HCT116 (cell line): ENCODE measurements at regions not wholly inside any gene's neighbourhood (a gene's known extent, or its start where the extent isn't known, plus 50 kb on each side); places are given as distances from the start of the nearest gene placed in this dataset.

Experiments used
- ATF3 ChIP-seq: IDR thresholded peaks from 2 replicates; pipeline ENCODE4 v1.6.1; 2012
- CTCF ChIP-seq, 3 experiments: fragments of 200-600 bp in 1 of 3; sonication (generic) in 1 of 3; IDR thresholded peaks in 2 of 3; conservative IDR thresholded peaks in 1 of 3; 2 replicates each; pipeline ENCODE4 v1.5.1; 2012 to 2017; ENCODE audit warnings: low read depth in 2 of 3, low read length in 2 of 3, antibody characterized with exemption in 1 of 3, borderline replicate concordance in 1 of 3, control low read depth in 1 of 3, mild to moderate bottlenecking in 1 of 3, mixed read lengths in 1 of 3, mixed run types in 1 of 3, moderate library complexity in 1 of 3; ENCODE audit not compliant: insufficient read depth in 1 of 3
- EZH2 ChIP-seq: fragments of 200-600 bp; sonication (generic); IDR thresholded peaks from 2 replicates; pipeline ENCODE4 v1.6.1; 2017; ENCODE audit warnings: antibody characterized with exemption, mixed run types
- EZH2phosphoT487 ChIP-seq: fragments of 200-600 bp; IDR thresholded peaks from 2 replicates; pipeline ENCODE4 v1.6.1; 2018; ENCODE audit warnings: antibody characterized with exemption, borderline replicate concordance
- FOSL1 ChIP-seq: IDR thresholded peaks from 2 replicates; pipeline ENCODE4 v1.6.1; 2012; ENCODE audit warnings: low read depth
- MAX ChIP-seq: IDR thresholded peaks from 2 replicates; pipeline ENCODE4 v1.6.1; 2012
- RAD21 ChIP-seq: IDR thresholded peaks from 2 replicates; pipeline ENCODE4 v1.6.1; 2012; ENCODE audit warnings: low read depth, mild to moderate bottlenecking
- TCF7L2 ChIP-seq: IDR thresholded peaks from 2 replicates; pipeline ENCODE4 v1.7.0; 2011; ENCODE audit warnings: borderline replicate concordance, inconsistent platforms; ENCODE audit not compliant: insufficient read depth, insufficient read length; ENCODE audit errors: extremely low read depth

- no peak for TF ChIP-seq EZH2phosphoT487
- TF ChIP-seq CTCF (IDR thresholded peaks at IDR 0.05 in 2 of 3, conservative IDR thresholded peaks at IDR 0.05 in 1 of 3; ENCODE audit: borderline replicate concordance in 1 of 3, insufficient read depth in 1 of 3, low read depth in 2 of 3, low read length in 2 of 3): no peak
- no peak for TF ChIP-seq ATF3
- TF ChIP-seq RAD21: no peak
- no peak for TF ChIP-seq EZH2
- no peak for TF ChIP-seq TCF7L2
- no peak for TF ChIP-seq FOSL1
- TF ChIP-seq MAX: no peak
These were observed 367.0 kb downstream of the DSC3 start for GRCh38 chr18:30675493-30675892.
